Activated CD8-positive, alpha-beta T cell treated with anti-CD3 and anti-CD28 coated beads for 36 hours (primary cell): ENCODE measurements at regions not wholly inside any gene's neighbourhood (a gene's known extent, or its start where the extent isn't known, plus 50 kb on each side); places are given as distances from the start of the nearest gene placed in this dataset.

ENCODE experiments used
- ATAC-seq: fragments of 200-7000 bp; cut with Tn5 transposase; one replicate; pipeline ENCODE4 v1.10.0; 2021; ENCODE audit warnings: mild to moderate bottlenecking, moderate library complexity
- CTCF ChIA-PET: fragments of 350-600 bp; sonication (Branson Sonifier 250); formaldehyde crosslinking; loops from one replicate; lab custom pipeline; 2021; ENCODE audit warnings: antibody characterized with exemption; lab: Charles Lee
- POLR2A ChIA-PET: fragments of 350-600 bp; sonication (Branson Sonifier 250); formaldehyde crosslinking; loops from one replicate; lab custom pipeline; 2021; ENCODE audit warnings: antibody characterized with exemption; lab: Charles Lee
- DNase-seq: peaks from one replicate; pipeline ENCODE4 v3.0.0-alpha.2; 2020
- H3K27ac Mint-ChIP-seq: one replicate; pipeline ENCODE4 v1.8.0; 2021; ENCODE audit warnings: mild to moderate bottlenecking, mixed read lengths
- H3K27me3 Mint-ChIP-seq: one replicate; pipeline ENCODE4 v1.8.0; 2021; ENCODE audit warnings: mixed read lengths
- H3K36me3 Mint-ChIP-seq: one replicate; pipeline ENCODE4 v1.8.0; 2021; ENCODE audit warnings: low read depth, mixed read lengths
- H3K4me1 Mint-ChIP-seq: one replicate; pipeline ENCODE4 v1.8.0; 2021; ENCODE audit warnings: low read depth, mixed read lengths
- H3K4me3 Mint-ChIP-seq: one replicate; pipeline ENCODE4 v1.8.0; 2021; ENCODE audit warnings: mild to moderate bottlenecking, moderate library complexity, mixed read lengths
- H3K9me3 Mint-ChIP-seq: one replicate; pipeline ENCODE4 v1.8.0; 2021; ENCODE audit warnings: mixed read lengths
- CTCF ChIP-seq: fragments of 200-600 bp; IDR thresholded peaks from one replicate; pipeline ENCODE4 v1.8.0; 2022; ENCODE audit warnings: antibody characterized with exemption, mild to moderate bottlenecking
- intact Hi-C: fragments of 100-400 bp; cut with micrococcal nuclease; formaldehyde crosslinking; loops from one replicate; pipeline ENCODE4 v1.10.0; 2022

- no peaks in the 10 kb centered on the region for H3K9me3 Mint-ChIP-seq
- DNase-seq (no peak), ATAC-seq (no peak)
- H3K27me3 Mint-ChIP-seq, result peaks cover 24% of the 10 kb centered on the region
- intact Hi-C loops, result no loop called here
- CTCF ChIA-PET, result interaction anchor here (1.7 kb wide), 1 partner anchor 68 kb away, joined by 3 read pairs; no protein-coding TSS in a partner anchor
- POLR2A ChIA-PET, result no interaction called here
- H3K4me3 Mint-ChIP-seq, result no peak overlapping the region
- TF ChIP-seq CTCF, result no peak
- no peak overlapping the region for H3K27ac Mint-ChIP-seq
- no peaks in the 10 kb centered on the region for H3K36me3 Mint-ChIP-seq
- no peaks in the 10 kb centered on the region for H3K4me1 Mint-ChIP-seq
These were observed 299.2 kb upstream of the MGAT5 start for GRCh38 chr2:133954636-133955035.

- DNase-seq (no peak), ATAC-seq (no peak)
- intact Hi-C loops, result no loop called here
- POLR2A ChIA-PET, result interaction anchor here (0.6 kb wide), 1 partner anchor 309 kb away, joined by 4 read pairs; no protein-coding TSS in a partner anchor
- no peaks in the 10 kb centered on the region for H3K36me3 Mint-ChIP-seq
- peaks cover 25% of the 10 kb centered on the region for H3K27me3 Mint-ChIP-seq
- no peaks in the 10 kb centered on the region for H3K4me1 Mint-ChIP-seq
- no peak for TF ChIP-seq CTCF
- no peaks in the 10 kb centered on the region for H3K9me3 Mint-ChIP-seq
- no peak overlapping the region for H3K4me3 Mint-ChIP-seq
- CTCF ChIA-PET, result interaction anchor here (1.7 kb wide), 1 partner anchor 68 kb away, joined by 3 read pairs; no protein-coding TSS in a partner anchor
- H3K27ac Mint-ChIP-seq, result no peak overlapping the region
These were observed 298.7 kb upstream of the MGAT5 start for GRCh38 chr2:133955169-133955568.

GRCh38 chr2:133956434-133956935 is 297.4 kb upstream of the MGAT5 start:
- Mint-ChIP-seq H3K9me3 (no peaks in the 10 kb centered on the region), H3K27me3 (peaks cover 25% of the 10 kb centered on the region), H3K27ac (no peak overlapping the region), H3K4me1 (no peaks in the 10 kb centered on the region), H3K36me3 (no peaks in the 10 kb centered on the region), H3K4me3 (no peak overlapping the region)
- TF ChIP-seq CTCF, result no peak
- DNase-seq (no peak), ATAC-seq (no peak)
- CTCF ChIA-PET, result no interaction called here
- intact Hi-C loops, result no loop called here
- POLR2A ChIA-PET, result no interaction called here

GRCh38 chr2:133957724-133958480 is 296.0 kb upstream of the MGAT5 start:
- ATAC-seq, result no peak
- DNase-seq, result no peak
- POLR2A ChIA-PET, result no interaction called here
- peaks cover 32% of the 10 kb centered on the region for H3K27me3 Mint-ChIP-seq
- no peak for TF ChIP-seq CTCF
- CTCF ChIA-PET, result interaction anchor here (1.6 kb wide), 1 partner anchor 114 kb away, joined by 3 read pairs; no protein-coding TSS in a partner anchor
- H3K4me3 Mint-ChIP-seq, result no peak overlapping the region
- intact Hi-C loops, result no loop called here
- H3K4me1 Mint-ChIP-seq, result no peaks in the 10 kb centered on the region
- H3K27ac Mint-ChIP-seq, result no peak overlapping the region
- no peaks in the 10 kb centered on the region for H3K9me3 Mint-ChIP-seq
- H3K36me3 Mint-ChIP-seq, result no peaks in the 10 kb centered on the region

GRCh38 chr2:133959066-133959465 is 294.8 kb upstream of the MGAT5 start:
- no peaks in the 10 kb centered on the region for H3K4me1 Mint-ChIP-seq
- H3K4me3 Mint-ChIP-seq, result no peak overlapping the region
- no peak for TF ChIP-seq CTCF
- ChIA-PET POLR2A (no interaction called here), CTCF (no interaction called here)
- intact Hi-C loops, result no loop called here
- DNase-seq (no peak), ATAC-seq (no peak)
- no peaks in the 10 kb centered on the region for H3K36me3 Mint-ChIP-seq
- peaks cover 37% of the 10 kb centered on the region for H3K27me3 Mint-ChIP-seq
- no peaks in the 10 kb centered on the region for H3K9me3 Mint-ChIP-seq
- no peak overlapping the region for H3K27ac Mint-ChIP-seq
